Body of pancreas (tissue), 4 donors: ENCODE measurements at regions not wholly inside any gene's neighbourhood (a gene's known extent, or its start where the extent isn't known, plus 50 kb on each side); places are given as distances from the start of the nearest gene placed in this dataset.

Source experiments
- ATAC-seq: fragments of 150-250 bp; one replicate; pipeline ENCODE4 v1.9.1; 2016
- DNase-seq, 4 donors: peaks; one replicate each; pipeline ENCODE4 v3.0.0-alpha.2; 2019
- H3K27ac ChIP-seq, 4 donors: fragments of 200-600 bp; sonication (generic); 1 replicate in 3 of 4; 2 replicates in 1 of 4; pipeline versions ENCODE4 v1.5.1 to v1.6.1; 2016 to 2019; ENCODE audit warnings: mild to moderate bottlenecking in 1 of 4, mixed read lengths in 1 of 4, moderate library complexity in 1 of 4
- H3K27me3 ChIP-seq, 2 donors: fragments of 200-600 bp; sonication (generic); one replicate each; pipeline ENCODE4 v1.6.0; 2016; ENCODE audit warnings: mild to moderate bottlenecking in 1 of 2
- H3K36me3 ChIP-seq, 2 donors: fragments of 200-600 bp; sonication (generic); replicated peaks in 1 of 2; 2 replicates each; pipeline ENCODE4 v1.5.1; 2016; ENCODE audit warnings: low read depth in 2 of 2; ENCODE audit not compliant: insufficient read depth in 1 of 2
- H3K4me1 ChIP-seq: fragments of 200-600 bp; sonication (generic); one replicate; pipeline ENCODE4 v1.6.0; 2016
- H3K4me3 ChIP-seq, 2 donors: fragments of 200-600 bp; sonication (generic); 1 replicate in 1 of 2; 2 replicates in 1 of 2; pipeline ENCODE4 v1.5.1; 2016 to 2019
- H3K9me3 ChIP-seq, 3 donors: fragments of 200-600 bp; sonication (generic); 1 replicate in 2 of 3; 2 replicates in 1 of 3; pipeline ENCODE4 v1.5.1; 2016
- CTCF ChIP-seq, 7 experiments: fragments of 450-650 bp in 4 of 7; fragments of 200-600 bp in 3 of 7; sonication (generic) in 3 of 7; IDR thresholded peaks; one replicate each; pipeline ENCODE4 v1.5.1; 2016 to 2019; ENCODE audit warnings: antibody characterized with exemption in 7 of 7
- POLR2A ChIP-seq, 3 donors: fragments of 450-650 bp; IDR thresholded peaks; one replicate each; pipeline ENCODE4 v1.6.1; 2016; ENCODE audit warnings: antibody characterized with exemption in 3 of 3, mild to moderate bottlenecking in 2 of 3
- WGBS, 2 donors: methylation state at CpG; one replicate each; pipeline ENCODE4 v1.1.5; 2017; 5-methylcytosine and 5-hydroxymethylcytosine counted together
- intact Hi-C: fragments of 100-400 bp; cut with DNase I; formaldehyde crosslinking; loops from one replicate; pipeline ENCODE4 v1.15.1; 2023

GRCh38 chr7:81549484-81550016 is 220.3 kb downstream of the HGF start:
- no peak for TF ChIP-seq POLR2A (IDR thresholded peaks at IDR 0.05)
- TF ChIP-seq CTCF (IDR thresholded peaks at IDR 0.05), result no peak

GRCh38 chr7:81534996-81535395 is 234.9 kb downstream of the HGF start:
- intact Hi-C loops, result no loop called here
- Histone ChIP-seq H3K9me3 (no peaks in the 10 kb centered on the region), H3K4me3 (no peak overlapping the region), H3K27me3 (no peaks in the 10 kb centered on the region), H3K27ac (no peak overlapping the region), H3K4me1 (no peaks in the 10 kb centered on the region), H3K36me3 (no peaks in the 10 kb centered on the region)
- no peak for TF ChIP-seq POLR2A (IDR thresholded peaks at IDR 0.05)
- no peak for TF ChIP-seq CTCF (IDR thresholded peaks at IDR 0.05)
- WGBS, 2 donors, result 44 to 75% methylated on average over 1 of the region's 1 CpG
- DNase-seq (no peak), ATAC-seq (no peak)

More at GRCh38 chr7:81549484-81550016, 220.3 kb downstream of the HGF start:
- Histone ChIP-seq H3K27me3 (no peaks in the 10 kb centered on the region), H3K36me3 (no peaks in the 10 kb centered on the region), H3K4me3 (no peak overlapping the region), H3K27ac (no peak overlapping the region), H3K4me1 (no peaks in the 10 kb centered on the region), H3K9me3 (no peaks in the 10 kb centered on the region)
- DNase-seq (no peak), ATAC-seq (no peak)
- 91 to 94% methylated on average over 8 of the region's 8 CpGs for WGBS, 2 donors
- intact Hi-C loops, result no loop called here

- ATAC-seq, result no peak
- intact Hi-C loops, result no loop called here
- no peak overlapping the region for H3K27ac ChIP-seq
Measured at GRCh38 chr7:81534446-81534845, 235.4 kb downstream of the HGF start.

GRCh38 chr7:81533931-81534330 is 235.9 kb downstream of the HGF start:
- no peaks in the 10 kb centered on the region for H3K36me3 ChIP-seq
- no peak overlapping the region for H3K4me3 ChIP-seq
- H3K4me1 ChIP-seq, result no peaks in the 10 kb centered on the region
- no peak for ATAC-seq
- no peak overlapping the region for H3K27ac ChIP-seq
- TF ChIP-seq CTCF (IDR thresholded peaks at IDR 0.05) (no peak), POLR2A (IDR thresholded peaks at IDR 0.05) (no peak)
- no peaks in the 10 kb centered on the region for H3K9me3 ChIP-seq
- intact Hi-C loops, result no loop called here
- no peaks in the 10 kb centered on the region for H3K27me3 ChIP-seq
- DNase-seq, result no peak

More at GRCh38 chr7:81534446-81534845, 235.4 kb downstream of the HGF start:
- no peak for TF ChIP-seq POLR2A (IDR thresholded peaks at IDR 0.05)
- TF ChIP-seq CTCF (IDR thresholded peaks at IDR 0.05), result no peak
- no peaks in the 10 kb centered on the region for H3K4me1 ChIP-seq
- H3K36me3 ChIP-seq, result no peaks in the 10 kb centered on the region
- no peaks in the 10 kb centered on the region for H3K27me3 ChIP-seq
- DNase-seq, result no peak
- WGBS, 2 donors, result 66 to 69% methylated on average over 3 of the region's 3 CpGs
- H3K4me3 ChIP-seq, result no peak overlapping the region
- H3K9me3 ChIP-seq, result no peaks in the 10 kb centered on the region

GRCh38 chr7:81533426-81533825 is 236.4 kb downstream of the HGF start:
- DNase-seq, result no peak

More at GRCh38 chr7:81533426-81533825, 236.4 kb downstream of the HGF start:
- no peaks in the 10 kb centered on the region for H3K9me3 ChIP-seq
- intact Hi-C loops, result no loop called here
- H3K4me1 ChIP-seq, result no peaks in the 10 kb centered on the region
- no peaks in the 10 kb centered on the region for H3K27me3 ChIP-seq
- no peak for ATAC-seq
- TF ChIP-seq CTCF (IDR thresholded peaks at IDR 0.05) (no peak), POLR2A (IDR thresholded peaks at IDR 0.05) (no peak)
- no peaks in the 10 kb centered on the region for H3K36me3 ChIP-seq
- no peak overlapping the region for H3K4me3 ChIP-seq
- H3K27ac ChIP-seq, result no peak overlapping the region
